MM.1S (cell line): ENCODE measurements at regions not wholly inside any gene's neighbourhood (a gene's known extent, or its start where the extent isn't known, plus 50 kb on each side); places are given as distances from the start of the nearest gene placed in this dataset.

ENCODE experiments used
- DNase-seq: peaks from one replicate; pipeline ENCODE4 v3.0.0-alpha.2; 2015
- H2AFZ ChIP-seq: fragments of 300-600 bp; sonication (generic); 2 replicates; pipeline ENCODE4 v1.6.0; 2016; ENCODE audit warnings: antibody characterized with exemption, low read length
- H3F3A ChIP-seq: fragments of 300-600 bp; sonication (generic); 2 replicates; pipeline ENCODE4 v1.6.1; 2016; ENCODE audit warnings: mild to moderate bottlenecking, antibody characterized with exemption, low read length, moderate library complexity, mixed read lengths; ENCODE audit not compliant: insufficient read depth
- H3K27ac ChIP-seq: fragments of 300-600 bp; sonication (generic); 2 replicates; pipeline ENCODE4 v1.5.1; 2016; ENCODE audit warnings: mild to moderate bottlenecking, low read length
- H3K27me3 ChIP-seq: fragments of 300-600 bp; sonication (generic); replicated peaks from 2 replicates; pipeline ENCODE4 v1.6.0; 2016; ENCODE audit warnings: low read length; ENCODE audit not compliant: insufficient read depth
- H3K36me3 ChIP-seq: fragments of 300-600 bp; sonication (generic); replicated peaks from 2 replicates; pipeline ENCODE4 v1.6.1; 2016; ENCODE audit warnings: mild to moderate bottlenecking, low read length, mixed read lengths; ENCODE audit not compliant: insufficient read depth
- H3K4me1 ChIP-seq: fragments of 300-600 bp; sonication (generic); 2 replicates; pipeline ENCODE4 v1.6.1; 2016; ENCODE audit warnings: low read length, mixed read lengths
- H3K4me2 ChIP-seq: fragments of 300-600 bp; sonication (generic); 2 replicates; pipeline ENCODE4 v1.6.0; 2016; ENCODE audit warnings: low read depth, low read length
- H3K4me3 ChIP-seq: fragments of 300-600 bp; sonication (generic); 2 replicates; pipeline ENCODE4 v1.5.1; 2016; ENCODE audit warnings: low read length, mixed read lengths
- H3K79me2 ChIP-seq: fragments of 300-600 bp; sonication (generic); 2 replicates; pipeline ENCODE4 v1.6.1; 2016; ENCODE audit warnings: mixed run types, low read length, mixed read lengths
- H3K9ac ChIP-seq: fragments of 300-600 bp; sonication (generic); 2 replicates; pipeline ENCODE4 v1.6.1; 2016; ENCODE audit warnings: low read length, mixed read lengths
- H3K9me2 ChIP-seq: fragments of 300-600 bp; sonication (generic); replicated peaks from 2 replicates; pipeline ENCODE4 v1.6.1; 2016; ENCODE audit warnings: mild to moderate bottlenecking, low read length, mixed read lengths; ENCODE audit not compliant: insufficient read depth
- H3K9me3 ChIP-seq: fragments of 300-600 bp; sonication (generic); replicated peaks from 2 replicates; pipeline ENCODE4 v1.6.1; 2016; ENCODE audit warnings: mild to moderate bottlenecking, low read length, mixed read lengths; ENCODE audit not compliant: insufficient read depth
- H4K20me1 ChIP-seq: fragments of 300-600 bp; sonication (generic); 2 replicates; pipeline ENCODE4 v1.6.1; 2016; ENCODE audit warnings: mild to moderate bottlenecking, low read length, moderate library complexity, mixed read lengths; ENCODE audit not compliant: insufficient read depth
- CTCF ChIP-seq: fragments of 300-600 bp; sonication (generic); IDR thresholded peaks from 2 replicates; pipeline ENCODE4 v1.5.1; 2016; ENCODE audit warnings: antibody characterized with exemption, low read length, mixed read lengths
- EZH2 ChIP-seq: fragments of 300-600 bp; sonication (generic); optimal IDR thresholded peaks from 2 replicates; pipeline ENCODE3; 2017; ENCODE audit warnings: low read depth, mild to moderate bottlenecking, antibody characterized with exemption, low read length, mixed read lengths
- EZH2phosphoT487 ChIP-seq: fragments of 300-600 bp; sonication (generic); IDR thresholded peaks from 2 replicates; pipeline ENCODE4 v1.6.1; 2018; ENCODE audit warnings: antibody characterized with exemption, low read length

- Histone ChIP-seq H3K9me2 (no peaks in the 10 kb centered on the region), H3K9me3 (no peaks in the 10 kb centered on the region), H2AFZ (no peak overlapping the region), H3K9ac (no peak overlapping the region), H3K79me2 (no peaks in the 10 kb centered on the region), H3K4me3 (no peak overlapping the region), H3K36me3 (no peaks in the 10 kb centered on the region), H4K20me1 (no peaks in the 10 kb centered on the region), H3F3A (peaks cover 7% of the 10 kb centered on the region; the same call in 1 of the 2 replicates), H3K27me3 (no peaks in the 10 kb centered on the region), H3K4me2 (no peak overlapping the region), H3K27ac (no peak overlapping the region), H3K4me1 (peaks cover 4% of the 10 kb centered on the region; the same call in 1 of the 2 replicates)
- DNase-seq = no peak
- no peak for TF ChIP-seq EZH2
- no peak for TF ChIP-seq EZH2phosphoT487
- no peak for TF ChIP-seq CTCF
Measured at GRCh38 chr15:88983861-88984429, 70.8 kb upstream of the MFGE8 start.

- Histone ChIP-seq H3K4me2 (no peak overlapping the region), H3K27me3 (no peaks in the 10 kb centered on the region), H3K79me2 (no peaks in the 10 kb centered on the region), H3K36me3 (no peaks in the 10 kb centered on the region), H3K27ac (no peak overlapping the region), H2AFZ (no peak overlapping the region), H3K4me1 (peaks cover 4% of the 10 kb centered on the region; the same call in 1 of the 2 replicates), H3F3A (peaks cover 7% of the 10 kb centered on the region; the same call in 1 of the 2 replicates), H4K20me1 (no peaks in the 10 kb centered on the region), H3K9me3 (no peaks in the 10 kb centered on the region), H3K9me2 (no peaks in the 10 kb centered on the region), H3K9ac (no peak overlapping the region), H3K4me3 (no peak overlapping the region)
- DNase-seq = no peak
- TF ChIP-seq EZH2 (no peak), EZH2phosphoT487 (no peak), CTCF (no peak)
Measured at GRCh38 chr15:88985547-88986393, 72.6 kb upstream of the MFGE8 start.

GRCh38 chr15:88986949-88987590 is 73.9 kb upstream of the MFGE8 start:
- no peak overlapping the region for H3K9ac ChIP-seq
- DNase-seq = no peak
- TF ChIP-seq EZH2phosphoT487 (no peak), EZH2 (no peak), CTCF (no peak)
- no peak overlapping the region for H3K27ac ChIP-seq
- H3K4me1 ChIP-seq = peaks cover 4% of the 10 kb centered on the region; the same call in 1 of the 2 replicates
- H3K27me3 ChIP-seq = no peaks in the 10 kb centered on the region
- H3K4me3 ChIP-seq = no peak overlapping the region
- H3K9me3 ChIP-seq = no peaks in the 10 kb centered on the region
- no peaks in the 10 kb centered on the region for H3K36me3 ChIP-seq
- H2AFZ ChIP-seq = no peak overlapping the region
- no peaks in the 10 kb centered on the region for H4K20me1 ChIP-seq
- H3F3A ChIP-seq = peaks cover 7% of the 10 kb centered on the region; the same call in 1 of the 2 replicates
- no peaks in the 10 kb centered on the region for H3K9me2 ChIP-seq
- H3K79me2 ChIP-seq = no peaks in the 10 kb centered on the region
- H3K4me2 ChIP-seq = no peak overlapping the region
